NCI-H146 treated with DMSO at 0.1 percent for 48 hours (cell line): ENCODE measurements at regions not wholly inside any gene's neighbourhood (a gene's known extent, or its start where the extent isn't known, plus 50 kb on each side); places are given as distances from the start of the nearest gene placed in this dataset.
"Not testable (repeated sequence)": the region's sequence is repeated elsewhere in the genome, so short reads cannot be mapped to it uniquely, and the experiment has no call there.

ENCODE experiments used
- DNase-seq: peaks from one replicate; lab custom pipeline; 2025; ENCODE audit not compliant: unreplicated experiment; lab: John Stamatoyannopoulos, UW

- DNase-seq = no peak
Observed at GRCh38 chr10:21036757-21037156, 139.6 kb upstream of the NEBL start.

- not testable (repeated sequence) for DNase-seq
Observed at GRCh38 chr10:21034770-21035169, 137.7 kb upstream of the NEBL start.

- no peak for DNase-seq
Observed at GRCh38 chr10:21034241-21034640, 137.1 kb upstream of the NEBL start.

DNA sequence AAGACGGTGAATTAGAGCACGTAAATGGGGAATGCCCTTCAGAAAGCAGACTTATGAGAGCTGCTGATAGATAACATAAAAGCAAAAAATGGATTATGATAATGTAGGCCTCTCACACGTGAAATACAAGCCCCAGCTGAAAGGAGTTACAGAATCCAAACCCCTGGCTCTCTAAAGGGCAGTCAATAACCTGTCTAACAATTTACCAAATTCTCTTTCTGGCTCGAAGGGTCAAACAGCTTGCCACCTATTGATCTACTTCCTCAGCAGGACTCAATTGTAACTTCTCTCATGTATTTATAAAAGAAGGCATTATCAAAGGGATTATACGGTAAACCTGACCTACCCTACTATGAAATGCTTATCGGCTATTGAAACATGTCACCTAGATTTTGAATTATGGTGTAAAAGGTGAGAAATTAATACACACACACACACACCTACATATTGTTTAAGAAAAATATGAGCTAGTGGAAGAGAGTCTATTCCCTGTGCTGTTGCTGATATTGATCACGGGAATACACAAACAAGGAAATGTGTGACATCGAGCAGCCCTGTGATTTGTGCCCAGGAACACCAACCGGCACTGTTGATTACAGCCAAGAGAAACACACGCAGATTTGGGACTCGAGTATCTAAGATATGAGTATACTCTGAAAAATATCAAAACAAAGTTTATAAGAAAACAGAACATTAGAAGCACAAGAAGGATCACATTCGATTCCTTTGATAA is 135.6 kb upstream of the NEBL start:
- peak; percentile 79 for DNase-seq

GRCh38 chr10:21031232-21031795 is 134.2 kb upstream of the NEBL start:
- peak; percentile 77 for DNase-seq

DNA sequence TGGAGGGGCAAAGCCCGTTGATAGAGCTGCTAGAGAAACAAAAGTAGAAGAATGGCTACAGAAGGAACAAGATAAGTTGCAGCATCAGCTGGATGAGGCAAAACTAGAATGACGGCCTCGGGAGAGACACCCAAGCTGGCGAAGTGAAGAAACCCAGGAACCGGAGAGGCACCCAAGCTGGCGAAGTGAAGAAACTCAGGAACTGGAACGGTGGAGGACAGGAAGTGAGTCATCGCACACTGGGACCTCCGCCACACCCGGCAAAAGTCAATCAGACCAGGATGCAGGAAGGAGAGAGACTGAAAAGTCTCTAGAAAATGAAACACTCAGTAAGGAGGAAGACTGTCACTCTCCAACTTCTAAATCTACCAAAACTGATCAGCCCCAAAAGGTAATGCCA is 133.0 kb upstream of the NEBL start:
- DNase-seq = no peak

- no peak for DNase-seq
Observed at GRCh38 chr10:21022821-21023220, 125.7 kb upstream of the NEBL start.

DNA sequence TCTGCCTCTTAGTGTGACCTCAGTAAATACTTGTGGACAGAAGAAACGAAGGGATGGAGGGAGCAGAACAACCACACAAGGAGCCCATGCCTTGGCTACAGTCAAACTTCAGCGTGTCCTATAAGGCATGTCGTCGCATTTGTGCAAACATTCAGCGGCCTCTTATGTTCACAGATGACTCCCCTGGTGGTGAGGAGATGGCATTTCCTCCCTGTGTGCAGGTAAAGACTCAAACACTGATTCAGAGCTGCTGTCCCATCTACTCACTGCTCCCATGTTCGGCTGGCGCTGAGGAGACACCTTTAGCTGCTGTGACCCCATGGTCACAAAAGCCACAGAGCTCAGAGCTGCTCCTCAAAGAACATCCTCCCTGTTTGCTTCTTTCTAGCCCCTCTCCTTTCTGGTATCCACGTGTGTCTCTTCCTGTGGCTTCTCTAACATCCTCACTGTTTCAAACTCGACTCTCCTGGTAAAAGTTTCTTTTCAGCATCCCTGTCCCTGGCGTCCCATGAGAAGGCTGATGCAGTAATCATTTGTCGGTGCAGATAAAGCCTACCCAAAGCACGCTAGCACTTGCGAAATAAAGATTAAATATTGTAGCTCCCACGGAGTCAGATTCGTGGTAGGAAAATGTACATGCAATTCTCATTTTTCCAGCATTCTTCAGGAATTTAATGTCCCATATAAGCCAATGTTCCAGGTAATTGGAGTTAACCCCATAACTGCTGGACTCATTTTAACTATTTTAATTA is 124.9 kb upstream of the NEBL start:
- DNase-seq = peak; percentile 27

DNA sequence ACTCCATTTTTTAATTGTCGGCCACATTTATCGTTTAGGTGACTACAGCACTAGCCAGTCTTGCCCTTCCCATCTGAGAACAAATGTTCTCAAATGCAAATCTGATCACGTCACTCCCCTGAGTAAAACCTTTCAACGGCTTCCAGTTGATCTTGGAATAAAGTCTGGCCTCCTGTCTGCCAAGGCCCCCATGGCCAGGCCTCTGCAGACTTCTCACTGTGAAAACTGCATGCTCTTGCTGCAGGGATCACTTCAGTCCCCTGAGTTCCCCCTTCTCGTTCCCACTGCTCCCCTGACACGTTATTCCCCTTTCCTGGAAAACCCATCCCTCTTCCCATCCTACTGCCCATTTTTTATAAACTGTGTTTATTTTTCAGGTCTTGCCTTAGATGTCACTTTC is 124.1 kb upstream of the NEBL start:
- no peak for DNase-seq

- peak; percentile 57 for DNase-seq
Observed at GRCh38 chr10:21020545-21020944, 123.4 kb upstream of the NEBL start.

DNA sequence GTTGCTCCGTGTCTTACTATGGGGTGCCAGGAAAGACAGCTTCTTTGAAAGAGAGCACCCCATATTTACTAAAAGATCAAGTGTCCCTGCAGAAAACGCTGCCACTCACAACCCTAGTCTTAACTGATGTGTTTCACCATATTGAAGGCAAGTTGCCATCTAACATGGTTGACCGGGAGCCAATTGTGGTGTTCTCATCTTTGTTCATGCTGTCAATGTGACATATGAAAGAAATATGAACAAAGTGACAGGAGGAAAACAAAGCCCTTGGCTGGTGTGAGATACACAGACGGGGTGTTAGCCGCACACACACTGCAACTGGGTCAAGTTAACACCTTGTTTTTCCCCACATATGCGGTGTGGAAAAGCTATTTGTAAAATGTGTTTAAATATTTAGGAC is 122.3 kb upstream of the NEBL start:
- DNase-seq = no peak

DNA sequence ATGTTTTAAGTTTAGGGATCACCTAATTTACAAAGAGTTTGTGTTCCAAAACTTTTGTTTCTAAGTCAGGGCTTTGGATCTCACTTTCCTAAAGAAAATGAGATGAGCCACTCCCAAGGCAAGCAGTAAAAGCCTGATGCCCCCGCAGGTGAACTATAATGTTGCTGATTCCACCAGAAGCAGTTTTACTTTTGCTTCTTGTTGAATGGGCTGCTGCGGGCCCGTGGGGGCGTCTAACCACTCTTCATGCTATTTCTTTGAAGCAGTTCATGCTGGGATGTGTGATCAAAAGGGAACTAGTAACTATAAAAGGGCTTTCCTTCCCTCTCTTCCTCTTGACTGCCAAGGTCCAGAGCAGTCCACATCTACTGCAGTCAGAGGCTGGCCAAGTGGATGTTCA is 118.7 kb upstream of the NEBL start:
- no peak for DNase-seq

DNA sequence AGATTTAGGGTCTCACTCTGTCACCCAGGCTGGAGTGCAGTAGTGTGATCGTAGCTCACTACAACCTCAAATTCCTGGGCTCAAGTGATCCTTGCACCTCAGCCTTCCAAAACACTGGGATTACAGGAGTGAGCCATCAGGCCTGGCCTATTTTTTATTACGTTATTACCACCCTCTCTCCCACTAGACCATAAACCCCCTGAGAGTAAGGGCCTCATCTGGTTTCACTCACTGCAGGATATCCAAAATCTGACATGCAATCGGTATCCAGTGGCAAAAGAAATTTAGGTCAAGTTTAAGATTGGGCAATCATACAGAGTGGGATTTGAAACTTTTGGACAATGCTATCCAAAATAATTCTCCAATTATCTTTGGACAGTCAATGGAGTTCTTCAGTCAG is 117.0 kb upstream of the NEBL start:
- no peak for DNase-seq

- DNase-seq = no peak
Observed at GRCh38 chr10:21011433-21012018, 114.4 kb upstream of the NEBL start.

- no peak for DNase-seq
Observed at GRCh38 chr10:21010615-21011014, 113.5 kb upstream of the NEBL start.

DNA sequence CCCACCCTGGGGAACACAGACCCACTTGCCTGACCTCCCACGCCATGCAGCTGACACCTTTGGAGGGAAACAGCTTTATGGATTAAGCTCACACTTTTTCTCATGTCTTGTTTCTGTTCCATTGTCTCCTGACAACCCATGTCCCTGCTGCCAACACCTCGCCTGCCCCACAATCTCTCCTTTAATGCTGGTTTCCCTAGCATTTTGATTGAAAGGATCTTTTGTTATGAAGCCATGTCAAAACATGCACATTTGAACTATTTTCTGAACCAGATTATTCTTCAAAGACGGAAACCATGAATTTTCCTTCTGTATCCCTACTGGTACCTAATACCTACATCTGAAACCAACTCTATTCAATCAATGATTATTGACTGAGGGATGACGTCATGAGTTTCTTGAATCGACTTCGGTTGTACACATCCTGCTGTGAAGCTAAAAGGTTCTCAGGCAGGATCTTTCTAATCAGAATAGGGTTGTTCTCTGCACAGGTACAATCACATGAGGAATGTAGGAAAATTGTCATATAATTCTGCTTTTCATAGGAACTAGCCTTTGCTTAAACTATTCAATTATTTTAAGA is 106.2 kb upstream of the NEBL start:
- peak; percentile 80 for DNase-seq

- DNase-seq = no peak
Observed at GRCh38 chr10:21002091-21002878, 105.2 kb upstream of the NEBL start.

- DNase-seq = no peak
Observed at GRCh38 chr10:20999699-21000098, 102.6 kb upstream of the NEBL start.

DNA sequence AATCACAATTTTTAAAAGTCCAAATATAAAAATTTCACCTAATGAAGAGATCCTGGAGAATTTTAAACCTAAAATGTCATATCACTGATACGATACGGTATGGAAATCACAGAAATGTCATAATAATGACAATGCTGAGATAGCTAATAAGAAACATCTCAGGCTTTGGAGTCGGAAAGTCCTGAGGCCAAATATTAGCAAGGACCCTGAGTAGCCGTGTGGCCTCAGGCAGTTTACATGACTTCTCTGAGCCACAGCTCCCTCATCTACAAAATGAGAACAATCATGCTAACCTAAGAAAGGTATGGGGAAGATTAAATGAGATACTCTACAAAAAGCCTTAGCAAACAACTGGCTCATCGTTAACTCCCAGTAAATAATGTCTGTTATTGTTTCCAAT is 100.9 kb upstream of the NEBL start:
- DNase-seq = no peak

DNA sequence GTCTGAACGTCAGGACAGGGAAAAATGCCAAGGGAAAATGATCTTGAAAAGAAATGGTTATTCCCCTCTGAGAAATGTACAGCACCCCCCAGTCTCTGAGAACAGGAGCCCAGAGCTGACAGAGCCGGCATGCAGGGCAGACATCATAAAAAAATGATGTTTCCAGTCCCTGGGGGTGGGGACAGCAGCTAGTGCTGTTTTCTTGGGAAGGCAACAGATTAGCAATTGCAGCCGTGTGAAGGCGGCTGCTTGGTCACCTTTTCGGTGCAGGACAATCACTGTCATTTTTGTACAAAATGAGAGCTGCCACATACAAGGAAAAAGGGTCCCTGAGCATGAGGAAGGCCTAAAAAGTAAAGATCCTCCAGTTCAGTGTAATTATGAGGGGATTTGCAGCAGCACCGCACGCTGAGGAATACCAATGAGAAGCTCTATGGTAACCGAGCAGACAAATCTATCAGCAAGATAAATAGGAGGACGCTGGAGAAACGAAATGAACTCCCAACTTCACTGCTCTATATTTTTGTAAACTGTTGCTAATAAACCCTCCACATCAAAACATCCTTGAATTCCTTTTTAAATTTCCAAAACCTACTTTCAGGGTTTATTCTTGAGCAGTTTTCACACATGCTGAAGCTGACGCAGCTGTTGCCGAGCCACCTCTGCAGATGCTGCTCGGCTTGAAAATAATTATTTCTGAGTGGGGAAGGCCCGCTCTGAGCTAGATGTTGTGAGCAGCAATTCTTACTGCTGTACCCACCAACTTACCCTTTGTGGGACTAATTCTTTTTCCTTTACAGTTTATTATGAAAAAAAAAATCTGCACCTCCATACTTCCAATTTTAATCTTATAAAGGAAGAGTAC is 98.2 kb upstream of the NEBL start:
- peak; percentile 69 for DNase-seq
